ENCODE measurements at regions not wholly inside any gene's neighbourhood (a gene's known extent, or its start where the extent isn't known, plus 50 kb on each side); places are given as distances from the start of the nearest gene placed in this dataset.

GRCh38 chr5:44187973-44188372, 201.2 kb downstream of the FGF10 start:
- TF ChIP-seq EZH2phosphoT487 (IDR thresholded peaks at IDR 0.05; ENCODE audit: insufficient read depth, low read depth) (no peak), EZH2 (IDR thresholded peaks at IDR 0.05; ENCODE audit: insufficient read depth, poor library complexity, severe bottlenecking) (no peak)
- H2AFZ ChIP-seq: no peak overlapping the region
- no peaks in the 10 kb centered on the region for H3K9me2 ChIP-seq (ENCODE audit: insufficient read depth)
- DNase-seq: no peak
- H3K4me3 ChIP-seq: no peak overlapping the region
- no peaks in the 10 kb centered on the region for H3K79me2 ChIP-seq (ENCODE audit: insufficient read depth)
- H3K27ac ChIP-seq: no peak overlapping the region
- no peaks in the 10 kb centered on the region for H3K27me3 ChIP-seq (replicated peaks; ENCODE audit: insufficient read depth)
- H3K36me3 ChIP-seq (ENCODE audit: low read depth): no peaks in the 10 kb centered on the region
- no peak overlapping the region for H3K4me2 ChIP-seq (ENCODE audit: unreplicated experiment)
- H3K4me1 ChIP-seq (ENCODE audit: insufficient read depth): no peaks in the 10 kb centered on the region
- H4K20me1 ChIP-seq (ENCODE audit: insufficient read depth): no peaks in the 10 kb centered on the region
- H3F3A ChIP-seq (ENCODE audit: insufficient read depth): no peaks in the 10 kb centered on the region
- 19 to 22% methylated on average over 3 of the region's 3 CpGs for WGBS, 2 experiments (ENCODE audit: low coverage in 1 of 2, low lambda C conversion rate in 2 of 2, missing lambda C conversion rate in 2 of 2)
- in situ Hi-C loops (cut with MboI): no loop called here
- H3K9ac ChIP-seq: no peak overlapping the region
- H3K9me3 ChIP-seq (ENCODE audit: low read depth): no peaks in the 10 kb centered on the region

GRCh38 chr5:44183753-44184152, 205.5 kb downstream of the FGF10 start:
- Histone ChIP-seq H3K27me3 (replicated peaks; ENCODE audit: insufficient read depth) (no peaks in the 10 kb centered on the region), H3F3A (ENCODE audit: insufficient read depth) (no peaks in the 10 kb centered on the region), H4K20me1 (ENCODE audit: insufficient read depth) (no peaks in the 10 kb centered on the region), H2AFZ (no peak overlapping the region), H3K4me1 (ENCODE audit: insufficient read depth) (no peaks in the 10 kb centered on the region), H3K27ac (no peak overlapping the region), H3K9me3 (ENCODE audit: low read depth) (no peaks in the 10 kb centered on the region), H3K9ac (no peak overlapping the region), H3K79me2 (ENCODE audit: insufficient read depth) (no peaks in the 10 kb centered on the region), H3K4me3 (no peak overlapping the region), H3K36me3 (ENCODE audit: low read depth) (no peaks in the 10 kb centered on the region), H3K9me2 (ENCODE audit: insufficient read depth) (no peaks in the 10 kb centered on the region), H3K4me2 (ENCODE audit: unreplicated experiment) (no peak overlapping the region)
- no peak for DNase-seq
- in situ Hi-C loops (cut with MboI): no loop called here
- TF ChIP-seq EZH2 (IDR thresholded peaks at IDR 0.05; ENCODE audit: insufficient read depth, poor library complexity, severe bottlenecking): no peak
- no peak for TF ChIP-seq EZH2phosphoT487 (IDR thresholded peaks at IDR 0.05; ENCODE audit: insufficient read depth, low read depth)
- 22 to 39% methylated on average over 3 of the region's 3 CpGs for WGBS, 2 experiments (ENCODE audit: low coverage in 1 of 2, low lambda C conversion rate in 2 of 2, missing lambda C conversion rate in 2 of 2)

GRCh38 chr5:44183312-44183711, 205.9 kb downstream of the FGF10 start:
- H2AFZ ChIP-seq: no peak overlapping the region
- no peaks in the 10 kb centered on the region for H4K20me1 ChIP-seq (ENCODE audit: insufficient read depth)
- in situ Hi-C loops (cut with MboI): no loop called here
- no peak overlapping the region for H3K27ac ChIP-seq
- WGBS, 2 experiments (ENCODE audit: low coverage in 1 of 2, low lambda C conversion rate in 2 of 2, missing lambda C conversion rate in 2 of 2): 25 to 33% methylated on average over 1 of the region's 1 CpG
- no peak overlapping the region for H3K4me3 ChIP-seq
- no peaks in the 10 kb centered on the region for H3K9me2 ChIP-seq (ENCODE audit: insufficient read depth)
- no peak for TF ChIP-seq EZH2phosphoT487 (IDR thresholded peaks at IDR 0.05; ENCODE audit: insufficient read depth, low read depth)
- no peak for TF ChIP-seq EZH2 (IDR thresholded peaks at IDR 0.05; ENCODE audit: insufficient read depth, poor library complexity, severe bottlenecking)
- H3K36me3 ChIP-seq (ENCODE audit: low read depth): no peaks in the 10 kb centered on the region
- no peak overlapping the region for H3K9ac ChIP-seq
- H3K9me3 ChIP-seq (ENCODE audit: low read depth): no peaks in the 10 kb centered on the region
- no peaks in the 10 kb centered on the region for H3K79me2 ChIP-seq (ENCODE audit: insufficient read depth)
- DNase-seq: no peak
- H3K4me1 ChIP-seq (ENCODE audit: insufficient read depth): no peaks in the 10 kb centered on the region
- no peaks in the 10 kb centered on the region for H3F3A ChIP-seq (ENCODE audit: insufficient read depth)
- H3K4me2 ChIP-seq (ENCODE audit: unreplicated experiment): no peak overlapping the region
- no peaks in the 10 kb centered on the region for H3K27me3 ChIP-seq (replicated peaks; ENCODE audit: insufficient read depth)

GRCh38 chr5:44178414-44178813, 210.8 kb downstream of the FGF10 start:
- in situ Hi-C loops (cut with MboI): no loop called here
- 27 to 36% methylated on average over 2 of the region's 2 CpGs for WGBS, 2 experiments (ENCODE audit: low coverage in 1 of 2, low lambda C conversion rate in 2 of 2, missing lambda C conversion rate in 2 of 2)

GRCh38 chr5:44167540-44167939, 221.7 kb downstream of the FGF10 start:
- in situ Hi-C loops (cut with MboI): no loop called here
- H3K36me3 ChIP-seq (ENCODE audit: low read depth): no peaks in the 10 kb centered on the region

More at GRCh38 chr5:44178414-44178813, 210.8 kb downstream of the FGF10 start:
- H4K20me1 ChIP-seq (ENCODE audit: insufficient read depth): no peaks in the 10 kb centered on the region
- H3F3A ChIP-seq (ENCODE audit: insufficient read depth): no peaks in the 10 kb centered on the region
- no peaks in the 10 kb centered on the region for H3K4me1 ChIP-seq (ENCODE audit: insufficient read depth)
- H3K27me3 ChIP-seq (replicated peaks; ENCODE audit: insufficient read depth): no peaks in the 10 kb centered on the region
- no peak overlapping the region for H3K9ac ChIP-seq
- DNase-seq: no peak
- no peak overlapping the region for H3K27ac ChIP-seq
- no peaks in the 10 kb centered on the region for H3K36me3 ChIP-seq (ENCODE audit: low read depth)
- no peaks in the 10 kb centered on the region for H3K79me2 ChIP-seq (ENCODE audit: insufficient read depth)
- TF ChIP-seq EZH2phosphoT487 (IDR thresholded peaks at IDR 0.05; ENCODE audit: insufficient read depth, low read depth) (no peak), EZH2 (IDR thresholded peaks at IDR 0.05; ENCODE audit: insufficient read depth, poor library complexity, severe bottlenecking) (no peak)
- H2AFZ ChIP-seq: no peak overlapping the region
- H3K4me3 ChIP-seq: no peak overlapping the region
- H3K9me2 ChIP-seq (ENCODE audit: insufficient read depth): no peaks in the 10 kb centered on the region
- H3K4me2 ChIP-seq (ENCODE audit: unreplicated experiment): no peak overlapping the region
- H3K9me3 ChIP-seq (ENCODE audit: low read depth): no peaks in the 10 kb centered on the region

More at GRCh38 chr5:44167540-44167939, 221.7 kb downstream of the FGF10 start:
- H3K4me1 ChIP-seq (ENCODE audit: insufficient read depth): no peaks in the 10 kb centered on the region
- no peaks in the 10 kb centered on the region for H4K20me1 ChIP-seq (ENCODE audit: insufficient read depth)
- no peak for DNase-seq
- H3K27ac ChIP-seq: no peak overlapping the region
- no peaks in the 10 kb centered on the region for H3F3A ChIP-seq (ENCODE audit: insufficient read depth)
- no peak overlapping the region for H3K4me2 ChIP-seq (ENCODE audit: unreplicated experiment)
- no peak overlapping the region for H3K4me3 ChIP-seq
- no peaks in the 10 kb centered on the region for H3K9me2 ChIP-seq (ENCODE audit: insufficient read depth)
- H2AFZ ChIP-seq: no peak overlapping the region
- no peaks in the 10 kb centered on the region for H3K9me3 ChIP-seq (ENCODE audit: low read depth)
- H3K27me3 ChIP-seq (replicated peaks; ENCODE audit: insufficient read depth): no peaks in the 10 kb centered on the region
- H3K9ac ChIP-seq: no peak overlapping the region
- no peaks in the 10 kb centered on the region for H3K79me2 ChIP-seq (ENCODE audit: insufficient read depth)
- TF ChIP-seq EZH2phosphoT487 (IDR thresholded peaks at IDR 0.05; ENCODE audit: insufficient read depth, low read depth): no peak
- TF ChIP-seq EZH2 (IDR thresholded peaks at IDR 0.05; ENCODE audit: insufficient read depth, poor library complexity, severe bottlenecking): no peak
